ENCODE measurements at regions not wholly inside any gene's neighbourhood (a gene's known extent, or its start where the extent isn't known, plus 50 kb on each side); places are given as distances from the start of the nearest gene placed in this dataset.

DNA sequence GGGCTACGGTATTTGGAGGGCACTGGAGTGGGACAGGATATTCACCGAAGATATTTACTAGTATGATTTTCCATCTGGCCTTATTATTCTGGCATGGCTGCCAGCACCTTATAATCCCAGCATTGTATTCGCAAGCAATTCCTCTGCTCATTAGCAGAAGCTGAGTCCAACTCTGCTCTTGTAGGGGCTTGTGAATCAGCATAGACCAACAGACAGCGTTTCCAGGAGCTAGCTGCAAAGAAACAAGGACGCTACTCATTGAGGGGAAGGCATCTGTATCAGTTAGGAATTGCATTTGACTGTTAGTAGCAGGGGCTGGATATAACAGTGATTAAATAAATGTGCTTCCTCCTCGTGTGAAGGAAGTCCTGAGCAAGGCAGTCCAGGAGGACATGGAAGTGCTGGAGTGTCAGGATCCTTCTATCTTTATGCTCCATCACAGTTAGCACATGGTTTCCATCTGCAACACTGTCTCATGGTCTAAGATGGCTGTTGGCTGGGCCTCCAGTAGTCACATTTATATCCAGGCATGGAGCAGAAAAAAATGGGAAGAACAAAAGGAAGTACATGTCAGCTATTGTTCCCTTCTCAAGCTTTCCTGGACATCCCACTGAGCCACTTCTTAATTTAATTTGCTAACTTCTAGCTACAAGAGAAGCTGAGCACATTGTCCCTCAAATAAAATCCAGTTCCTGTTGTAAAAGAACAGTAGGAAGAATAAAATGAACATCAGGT, 214.1 kb downstream of the C1D start:
- TF ChIP-seq EP300 (IDR thresholded peaks at IDR 0.05) (no peak), POLR2A (IDR thresholded peaks at IDR 0.05) (no peak)
- TF ChIP-seq, protein P1, sequence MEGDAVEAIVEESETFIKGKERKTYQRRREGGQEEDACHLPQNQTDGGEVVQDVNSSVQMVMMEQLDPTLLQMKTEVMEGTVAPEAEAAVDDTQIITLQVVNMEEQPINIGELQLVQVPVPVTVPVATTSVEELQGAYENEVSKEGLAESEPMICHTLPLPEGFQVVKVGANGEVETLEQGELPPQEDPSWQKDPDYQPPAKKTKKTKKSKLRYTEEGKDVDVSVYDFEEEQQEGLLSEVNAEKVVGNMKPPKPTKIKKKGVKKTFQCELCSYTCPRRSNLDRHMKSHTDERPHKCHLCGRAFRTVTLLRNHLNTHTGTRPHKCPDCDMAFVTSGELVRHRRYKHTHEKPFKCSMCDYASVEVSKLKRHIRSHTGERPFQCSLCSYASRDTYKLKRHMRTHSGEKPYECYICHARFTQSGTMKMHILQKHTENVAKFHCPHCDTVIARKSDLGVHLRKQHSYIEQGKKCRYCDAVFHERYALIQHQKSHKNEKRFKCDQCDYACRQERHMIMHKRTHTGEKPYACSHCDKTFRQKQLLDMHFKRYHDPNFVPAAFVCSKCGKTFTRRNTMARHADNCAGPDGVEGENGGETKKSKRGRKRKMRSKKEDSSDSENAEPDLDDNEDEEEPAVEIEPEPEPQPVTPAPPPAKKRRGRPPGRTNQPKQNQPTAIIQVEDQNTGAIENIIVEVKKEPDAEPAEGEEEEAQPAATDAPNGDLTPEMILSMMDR (IDR thresholded peaks at IDR 0.05): no peak
- Histone ChIP-seq H3K4me3 (no peak overlapping the region), H3K9me3 (no peaks in the 10 kb centered on the region), H3K36me3 (no peaks in the 10 kb centered on the region), H3K27me3 (peaks cover 0 to 5% of the 10 kb centered on the region in 2 donors), H3K27ac (peak overlapping the region in 1 of 4 donors; percentile 2), H3K4me1 (peaks cover 0 to 11% (median 0%) of the 10 kb centered on the region in 4 donors)
- no peak for DNase-seq (ENCODE audit: low spot score in 2 of 2)
- WGBS, 2 donors: 49 to 58% methylated on average over 6 of the region's 6 CpGs

DNA sequence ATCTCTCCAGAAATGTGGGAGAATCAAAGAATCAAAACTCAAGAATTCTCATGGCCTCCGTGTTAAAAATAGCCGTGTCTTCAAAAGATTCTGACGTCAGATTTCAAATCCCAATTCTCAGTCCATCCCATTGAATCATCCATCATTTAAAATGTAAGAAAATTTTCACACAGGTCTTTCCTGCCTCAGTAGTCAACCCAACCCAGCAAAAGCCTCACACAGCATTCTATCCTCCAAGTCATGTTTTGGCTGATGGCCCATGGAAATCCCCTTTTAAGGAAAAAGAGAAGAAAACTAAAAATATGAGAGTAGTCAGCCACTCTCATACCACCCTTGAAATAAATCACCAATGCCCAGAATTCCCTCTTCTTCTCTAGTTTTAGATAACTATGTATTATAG, 211.8 kb downstream of the C1D start:
- no peak overlapping the region for H3K4me3 ChIP-seq
- TF ChIP-seq, protein P1 (IDR thresholded peaks at IDR 0.05): no peak
- no peak for TF ChIP-seq EP300 (IDR thresholded peaks at IDR 0.05)
- TF ChIP-seq POLR2A (IDR thresholded peaks at IDR 0.05): no peak
- 74 to 84% methylated on average over 3 of the region's 3 CpGs for WGBS, 2 donors

DNA sequence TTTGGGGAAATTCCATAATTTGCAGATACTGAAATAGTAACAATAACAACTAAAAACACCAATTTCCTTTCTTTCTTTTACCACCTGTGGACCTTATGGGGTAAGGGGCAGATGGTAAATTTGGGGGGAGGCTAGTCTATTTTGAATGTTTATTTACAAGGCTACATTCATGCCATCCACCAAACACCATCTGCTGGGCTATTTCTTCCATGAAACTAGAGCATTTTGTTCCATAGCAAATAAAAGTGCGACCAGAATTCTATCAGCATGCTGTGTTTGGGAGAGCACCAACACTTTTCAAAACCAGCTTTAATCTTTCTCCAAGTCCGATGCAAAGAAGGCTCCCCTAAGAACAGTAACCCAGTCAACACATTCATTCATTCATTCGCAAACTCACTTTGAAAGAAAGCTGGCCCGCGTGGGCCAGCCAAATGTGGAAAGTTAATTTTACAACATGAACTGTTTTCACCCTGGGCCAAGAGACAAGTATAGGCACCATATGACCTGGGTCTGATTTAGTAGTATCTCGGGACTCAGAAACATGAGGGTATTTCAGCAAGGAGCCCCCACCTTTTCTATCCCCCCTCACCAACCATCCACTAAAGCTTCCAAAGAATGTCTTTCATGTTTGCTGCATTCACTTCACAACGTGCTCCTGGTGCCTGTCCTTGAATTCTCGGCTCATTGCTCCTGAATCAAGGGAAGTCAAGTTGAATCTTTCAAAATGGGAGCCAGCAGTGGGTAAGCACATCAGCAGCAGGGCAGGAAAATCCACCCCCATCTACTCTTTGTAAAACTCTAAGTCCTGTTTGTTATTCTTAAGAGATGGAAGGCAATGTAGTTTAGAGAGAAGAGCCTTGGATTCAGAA, 210.6 kb downstream of the C1D start:
- H3K4me3 ChIP-seq: no peak overlapping the region
- 66 to 71% methylated on average over 8 of the region's 8 CpGs for WGBS, 2 donors
- no peaks in the 10 kb centered on the region for H3K36me3 ChIP-seq
- peaks cover 0 to 2% of the 10 kb centered on the region in 2 donors for H3K27me3 ChIP-seq
- no peaks in the 10 kb centered on the region for H3K9me3 ChIP-seq
- TF ChIP-seq POLR2A (IDR thresholded peaks at IDR 0.05) (no peak), EP300 (IDR thresholded peaks at IDR 0.05) (no peak)
- TF ChIP-seq, protein P1 (IDR thresholded peaks at IDR 0.05): no peak
- no peak overlapping the region for H3K27ac ChIP-seq
- no peaks in the 10 kb centered on the region for H3K4me1 ChIP-seq
- DNase-seq (ENCODE audit: low spot score in 2 of 2): no peak

More for the DNA sequence above, 211.8 kb downstream of the C1D start:
- Histone ChIP-seq H3K36me3 (no peaks in the 10 kb centered on the region), H3K4me1 (peaks cover 0 to 8% (median 0%) of the 10 kb centered on the region in 4 donors), H3K27ac (no peak overlapping the region), H3K27me3 (peaks cover 0 to 5% of the 10 kb centered on the region in 2 donors), H3K9me3 (no peaks in the 10 kb centered on the region)
- no peak for DNase-seq (ENCODE audit: low spot score in 2 of 2)

DNA sequence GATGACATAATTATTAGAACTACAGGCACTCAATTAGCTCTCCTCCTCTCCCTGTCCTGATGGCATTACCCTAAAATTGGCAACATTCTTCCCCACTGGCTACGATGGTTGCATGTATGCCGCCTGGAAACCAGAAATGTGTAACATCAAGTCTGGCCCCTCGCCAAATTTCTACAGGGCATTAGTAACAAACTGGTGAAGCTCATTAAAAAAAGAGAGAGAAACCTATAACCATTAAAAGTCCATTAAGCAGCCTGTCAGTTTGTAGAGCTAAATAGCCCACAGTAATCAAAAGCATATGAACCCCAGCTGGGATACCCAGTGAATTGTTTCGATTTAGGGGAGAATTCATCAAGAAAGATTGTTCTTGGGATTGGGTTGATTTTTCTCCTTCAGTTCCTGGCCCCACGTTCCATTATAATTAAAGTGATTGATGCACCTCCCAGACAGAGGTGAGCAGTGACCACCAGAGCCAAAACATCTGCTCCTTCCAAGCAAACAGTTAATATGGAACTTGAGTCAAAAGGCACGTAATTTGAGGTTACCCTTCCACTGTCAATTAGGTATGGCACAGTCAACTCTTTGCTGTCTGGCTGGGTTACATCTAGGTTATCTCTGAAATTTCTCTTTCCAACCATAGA, 208.6 kb downstream of the C1D start:
- Histone ChIP-seq H3K36me3 (no peaks in the 10 kb centered on the region), H3K27me3 (no peaks in the 10 kb centered on the region), H3K4me1 (no peaks in the 10 kb centered on the region), H3K27ac (no peak overlapping the region), H3K9me3 (no peaks in the 10 kb centered on the region), H3K4me3 (no peak overlapping the region)
- WGBS, 2 donors: 67 to 77% methylated on average over 6 of the region's 6 CpGs
- no peak for DNase-seq (ENCODE audit: low spot score in 2 of 2)
- TF ChIP-seq, protein P1 (IDR thresholded peaks at IDR 0.05): no peak
- TF ChIP-seq EP300 (IDR thresholded peaks at IDR 0.05): no peak
- TF ChIP-seq POLR2A (IDR thresholded peaks at IDR 0.05): no peak

Data from tibial nerve (tissue), 4 donors.